HG03571 (cell line): ENCODE measurements at regions not wholly inside any gene's neighbourhood (a gene's known extent, or its start where the extent isn't known, plus 50 kb on each side); places are given as distances from the start of the nearest gene placed in this dataset.
"Not testable (repeated sequence)": the region's sequence is repeated elsewhere in the genome, so short reads cannot be mapped to it uniquely, and the experiment has no call there.

Source experiments
- ATAC-seq: cut with Tn5 transposase; IDR thresholded peaks from one replicate; pipeline ENCODE4 v1.9.1; 2021; ENCODE audit not compliant: unreplicated experiment

- not testable (repeated sequence) for ATAC-seq
Observed at GRCh38 chr2:181737302-181737701, 57.0 kb upstream of the NEUROD1 start.

- no peak for ATAC-seq
Observed at GRCh38 chr2:181738074-181738473, 57.8 kb upstream of the NEUROD1 start.

- no peak for ATAC-seq
Observed at GRCh38 chr2:181738563-181738962, 58.2 kb upstream of the NEUROD1 start.

- ATAC-seq: no peak
Observed at GRCh38 chr2:181741756-181742155, 61.4 kb upstream of the NEUROD1 start.

GRCh38 chr2:181742361-181742760 is 62.0 kb upstream of the NEUROD1 start:
- no peak for ATAC-seq

- no peak for ATAC-seq
Observed at GRCh38 chr2:181742922-181743722, 62.8 kb upstream of the NEUROD1 start.

GRCh38 chr2:181743723-181744031 is 63.4 kb upstream of the NEUROD1 start:
- ATAC-seq: no peak

- no peak for ATAC-seq
Observed at GRCh38 chr2:181745796-181746540, 65.7 kb upstream of the NEUROD1 start.

GRCh38 chr2:181746844-181747243 is 66.5 kb upstream of the NEUROD1 start:
- ATAC-seq: no peak

- no peak for ATAC-seq
Observed at GRCh38 chr2:181750305-181750704, 70.0 kb upstream of the NEUROD1 start.

- ATAC-seq: no peak
Observed at GRCh38 chr2:181751266-181752030, 71.1 kb upstream of the NEUROD1 start.

GRCh38 chr2:181752301-181752700 is 72.0 kb upstream of the NEUROD1 start:
- no peak for ATAC-seq

GRCh38 chr2:181753686-181754085 is 73.4 kb upstream of the NEUROD1 start:
- no peak for ATAC-seq

- no peak for ATAC-seq
Observed at GRCh38 chr2:181754105-181754504, 73.8 kb upstream of the NEUROD1 start.

- ATAC-seq: no peak
Observed at GRCh38 chr2:181755181-181755580, 74.9 kb upstream of the NEUROD1 start.

GRCh38 chr2:181760521-181760920 is 80.2 kb upstream of the NEUROD1 start:
- no peak for ATAC-seq

- no peak for ATAC-seq
Observed at GRCh38 chr2:181761175-181761574, 80.9 kb upstream of the NEUROD1 start.

- no peak for ATAC-seq
Observed at GRCh38 chr2:181762000-181762399, 81.7 kb upstream of the NEUROD1 start.

GRCh38 chr2:181762848-181763247 is 82.5 kb upstream of the NEUROD1 start:
- no peak for ATAC-seq

- ATAC-seq: no peak
Observed at GRCh38 chr2:181763423-181763822, 83.1 kb upstream of the NEUROD1 start.

GRCh38 chr2:181764095-181764963 is 84.0 kb upstream of the NEUROD1 start:
- no peak for ATAC-seq
